Neural crest cell (in vitro differentiated cells): ENCODE measurements at regions not wholly inside any gene's neighbourhood (a gene's known extent, or its start where the extent isn't known, plus 50 kb on each side); places are given as distances from the start of the nearest gene placed in this dataset.

Experiments
- DNase-seq: peaks from one replicate; pipeline ENCODE4 v3.0.0; 2021; ENCODE audit warnings: low read depth, mixed read lengths, low spot score
- H3K27ac Mint-ChIP-seq: one replicate; pipeline ENCODE4 v1.8.0; 2021; ENCODE audit warnings: mild to moderate bottlenecking, mixed read lengths; ENCODE audit not compliant: unreplicated experiment
- H3K27me3 Mint-ChIP-seq: 2 replicates; pipeline ENCODE4 v1.8.0; 2021; ENCODE audit warnings: low read depth, mild to moderate bottlenecking, mixed read lengths
- H3K36me3 Mint-ChIP-seq: 2 replicates; pipeline ENCODE4 v1.8.0; 2021; ENCODE audit warnings: low read depth, mild to moderate bottlenecking, mixed read lengths
- H3K4me1 Mint-ChIP-seq: 2 replicates; pipeline ENCODE4 v1.8.0; 2021; ENCODE audit warnings: mixed read lengths
- H3K4me3 Mint-ChIP-seq: one replicate; pipeline ENCODE4 v1.8.0; 2021; ENCODE audit warnings: mild to moderate bottlenecking, mixed read lengths
- H3K9me3 Mint-ChIP-seq: 2 replicates; pipeline ENCODE4 v1.8.0; 2021; ENCODE audit warnings: mixed read lengths
- CTCF ChIP-seq: fragments of 200-600 bp; sonication (generic); conservative IDR thresholded peaks from 2 replicates; pipeline ENCODE4 v1.5.0; 2021; ENCODE audit warnings: antibody characterized with exemption, mild to moderate bottlenecking

GRCh38 chr2:128625963-128626759 is 307.5 kb upstream of the HS6ST1 start:
- Mint-ChIP-seq H3K4me3 (no peak overlapping the region), H3K27me3 (no peaks in the 10 kb centered on the region), H3K4me1 (peaks cover 13% of the 10 kb centered on the region), H3K27ac (peak overlapping the region; percentile 72), H3K9me3 (no peaks in the 10 kb centered on the region), H3K36me3 (no peaks in the 10 kb centered on the region)
- no peak for DNase-seq
- no peak for TF ChIP-seq CTCF

GRCh38 chr2:128626760-128627511 is 308.3 kb upstream of the HS6ST1 start:
- no peak overlapping the region for H3K4me3 Mint-ChIP-seq
- no peaks in the 10 kb centered on the region for H3K27me3 Mint-ChIP-seq

GRCh38 chr2:128628206-128628605 is 309.5 kb upstream of the HS6ST1 start:
- no peak overlapping the region for H3K27ac Mint-ChIP-seq

More at GRCh38 chr2:128626760-128627511, 308.3 kb upstream of the HS6ST1 start:
- H3K4me1 Mint-ChIP-seq, result peaks cover 19% of the 10 kb centered on the region
- no peaks in the 10 kb centered on the region for H3K9me3 Mint-ChIP-seq
- DNase-seq, result no peak
- no peaks in the 10 kb centered on the region for H3K36me3 Mint-ChIP-seq
- TF ChIP-seq CTCF, result no peak
- H3K27ac Mint-ChIP-seq, result peak overlapping the region; percentile 27

GRCh38 chr2:128628996-128629395 is 310.3 kb upstream of the HS6ST1 start:
- peaks cover 36% of the 10 kb centered on the region for H3K4me1 Mint-ChIP-seq
- H3K27me3 Mint-ChIP-seq, result no peaks in the 10 kb centered on the region
- no peaks in the 10 kb centered on the region for H3K9me3 Mint-ChIP-seq
- H3K36me3 Mint-ChIP-seq, result no peaks in the 10 kb centered on the region
- no peak overlapping the region for H3K27ac Mint-ChIP-seq
- H3K4me3 Mint-ChIP-seq, result no peak overlapping the region
- TF ChIP-seq CTCF, result no peak
- no peak for DNase-seq

More at GRCh38 chr2:128628206-128628605, 309.5 kb upstream of the HS6ST1 start:
- Mint-ChIP-seq H3K4me1 (peaks cover 32% of the 10 kb centered on the region), H3K36me3 (no peaks in the 10 kb centered on the region), H3K27me3 (no peaks in the 10 kb centered on the region), H3K9me3 (no peaks in the 10 kb centered on the region), H3K4me3 (no peak overlapping the region)
- no peak for TF ChIP-seq CTCF
- DNase-seq, result no peak

- Mint-ChIP-seq H3K4me1 (peaks cover 28% of the 10 kb centered on the region), H3K9me3 (no peaks in the 10 kb centered on the region), H3K36me3 (no peaks in the 10 kb centered on the region), H3K4me3 (no peak overlapping the region), H3K27ac (no peak overlapping the region), H3K27me3 (no peaks in the 10 kb centered on the region)
- TF ChIP-seq CTCF, result no peak
- DNase-seq, result no peak
Measured at GRCh38 chr2:128630974-128631697, 312.5 kb upstream of the HS6ST1 start.
